ENCODE measurements at regions not wholly inside any gene's neighbourhood (a gene's known extent, or its start where the extent isn't known, plus 50 kb on each side); places are given as distances from the start of the nearest gene placed in this dataset.

DNA sequence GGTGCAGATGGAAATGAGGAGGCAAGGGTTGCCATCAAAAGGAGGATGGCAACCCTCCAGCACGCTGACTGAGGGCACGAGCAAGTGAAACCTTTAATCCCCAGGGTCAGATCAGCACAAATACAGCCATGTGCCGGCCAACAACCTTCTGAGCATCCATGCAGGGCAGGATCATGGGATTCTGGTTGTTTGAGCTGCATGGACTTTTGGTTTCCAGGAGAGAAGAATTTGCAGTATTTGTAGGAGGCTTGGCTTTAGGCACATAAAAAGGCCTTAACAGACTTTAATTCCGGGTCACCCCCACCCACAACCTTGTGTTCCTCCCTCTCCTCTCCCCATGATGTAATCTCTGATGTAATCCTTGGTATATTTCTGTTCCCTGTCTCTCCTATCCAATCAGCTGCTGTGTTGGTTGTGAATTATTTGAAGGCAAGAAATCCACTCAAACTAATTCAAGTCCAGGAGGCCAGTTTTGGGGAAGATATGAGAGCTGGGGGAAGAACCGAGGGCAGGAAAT is 254.3 kb downstream of the SHQ1 start:
- TF ChIP-seq EZH2 (IDR thresholded peaks at IDR 0.05; ENCODE audit: low read depth) = no peak
- TF ChIP-seq, protein P1, sequence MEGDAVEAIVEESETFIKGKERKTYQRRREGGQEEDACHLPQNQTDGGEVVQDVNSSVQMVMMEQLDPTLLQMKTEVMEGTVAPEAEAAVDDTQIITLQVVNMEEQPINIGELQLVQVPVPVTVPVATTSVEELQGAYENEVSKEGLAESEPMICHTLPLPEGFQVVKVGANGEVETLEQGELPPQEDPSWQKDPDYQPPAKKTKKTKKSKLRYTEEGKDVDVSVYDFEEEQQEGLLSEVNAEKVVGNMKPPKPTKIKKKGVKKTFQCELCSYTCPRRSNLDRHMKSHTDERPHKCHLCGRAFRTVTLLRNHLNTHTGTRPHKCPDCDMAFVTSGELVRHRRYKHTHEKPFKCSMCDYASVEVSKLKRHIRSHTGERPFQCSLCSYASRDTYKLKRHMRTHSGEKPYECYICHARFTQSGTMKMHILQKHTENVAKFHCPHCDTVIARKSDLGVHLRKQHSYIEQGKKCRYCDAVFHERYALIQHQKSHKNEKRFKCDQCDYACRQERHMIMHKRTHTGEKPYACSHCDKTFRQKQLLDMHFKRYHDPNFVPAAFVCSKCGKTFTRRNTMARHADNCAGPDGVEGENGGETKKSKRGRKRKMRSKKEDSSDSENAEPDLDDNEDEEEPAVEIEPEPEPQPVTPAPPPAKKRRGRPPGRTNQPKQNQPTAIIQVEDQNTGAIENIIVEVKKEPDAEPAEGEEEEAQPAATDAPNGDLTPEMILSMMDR (conservative IDR thresholded peaks at IDR 0.05) = no peak
